ENCODE measurements at regions not wholly inside any gene's neighbourhood (a gene's known extent, or its start where the extent isn't known, plus 50 kb on each side); places are given as distances from the start of the nearest gene placed in this dataset.

GRCh38 chr1:244157731-244158438, 106.8 kb downstream of the ZBTB18 start:
- no peak for DNase-seq

DNA sequence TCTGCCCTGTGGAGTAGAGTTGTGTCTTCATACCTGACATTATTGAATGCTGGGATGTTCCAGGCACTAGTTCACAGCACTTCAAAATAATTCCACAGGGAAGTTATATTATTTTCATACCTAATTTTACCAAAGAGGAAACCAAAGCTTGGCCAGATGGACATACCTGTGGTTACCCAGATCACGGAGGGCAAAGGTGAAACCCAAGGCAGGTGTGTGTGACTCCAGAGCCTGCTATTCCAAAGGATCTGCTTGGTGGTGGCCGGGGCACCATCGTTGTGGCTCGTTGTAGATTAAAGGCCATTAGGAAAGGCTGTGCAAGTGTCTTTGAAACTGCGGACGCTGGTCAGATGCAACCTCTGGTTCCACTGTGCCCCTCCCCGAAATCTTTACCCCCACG, 108.6 kb downstream of the ZBTB18 start:
- DNase-seq, result no peak

- DNase-seq, result no peak
These were observed 109.6 kb downstream of the ZBTB18 start for GRCh38 chr1:244160455-244161235.

- no peak for DNase-seq
These were observed 110.1 kb downstream of the ZBTB18 start for GRCh38 chr1:244161236-244161510.

DNA sequence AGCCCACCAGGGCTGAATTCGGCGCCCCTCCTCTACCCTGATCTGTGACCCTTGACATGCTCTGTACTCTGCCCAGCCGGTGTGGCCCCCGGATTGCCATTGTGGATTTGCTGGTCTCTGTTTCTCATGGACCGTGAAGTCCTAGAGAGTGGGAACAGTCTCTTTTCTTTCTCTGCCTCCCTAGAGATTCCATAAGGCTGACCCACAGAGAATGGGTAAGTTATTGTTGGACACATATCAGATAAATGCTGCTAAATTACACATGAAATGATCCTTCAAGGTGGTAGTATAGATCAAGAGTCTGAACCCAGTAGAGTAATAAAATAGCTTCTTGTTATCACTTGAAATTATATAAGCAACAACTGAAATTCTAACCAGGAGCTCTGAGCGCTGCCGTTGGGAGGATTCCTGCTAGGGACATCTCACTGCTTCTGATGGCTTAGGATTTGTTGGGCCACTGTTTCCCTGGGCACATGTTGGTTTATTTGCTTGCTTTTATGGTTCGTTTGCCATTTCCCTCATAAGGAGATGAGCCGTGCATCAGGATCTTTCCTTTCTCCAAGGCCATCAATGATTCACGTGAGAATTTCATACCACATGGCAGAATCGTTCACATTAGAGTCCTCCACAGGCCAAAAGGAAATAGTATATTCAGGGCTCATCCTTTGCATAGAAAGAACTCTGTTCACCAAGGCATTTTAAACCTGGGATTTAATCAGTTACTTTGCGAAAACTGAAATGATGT, 111.9 kb downstream of the ZBTB18 start:
- DNase-seq, result no peak

DNA sequence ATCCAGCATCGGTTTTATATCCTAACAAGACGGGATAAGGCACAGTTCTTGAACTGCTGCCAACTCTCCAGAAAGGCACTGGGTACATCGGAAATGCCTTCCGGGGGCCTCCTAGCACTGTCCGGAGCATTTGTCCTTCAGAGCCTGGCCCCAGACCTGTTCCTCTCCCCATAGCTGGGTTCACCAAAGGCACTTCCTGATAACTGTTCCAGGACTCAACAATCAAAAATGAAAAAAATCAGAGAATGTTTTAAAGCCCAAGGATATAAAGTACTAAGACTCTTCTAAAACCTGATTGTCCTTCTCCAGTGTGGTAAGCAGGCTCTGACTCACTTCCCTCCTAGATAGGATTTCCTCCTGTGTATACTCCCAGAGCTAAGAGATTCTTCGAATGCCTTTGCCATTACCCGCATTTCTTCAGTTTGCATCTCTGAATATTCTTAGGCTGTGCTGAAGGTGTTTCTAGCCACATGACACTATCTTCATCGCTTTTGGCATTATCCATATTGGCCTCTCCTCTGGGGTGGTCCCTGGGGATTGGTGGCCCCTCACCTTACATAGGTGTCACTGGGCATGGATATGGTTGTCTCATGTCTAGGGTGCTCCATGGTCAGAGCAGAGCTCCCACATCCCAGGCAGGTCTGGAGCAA, 112.9 kb downstream of the ZBTB18 start:
- no peak for DNase-seq

GRCh38 chr1:244164511-244164890, 113.4 kb downstream of the ZBTB18 start:
- DNase-seq, result no peak

- no peak for DNase-seq
These were observed 113.9 kb downstream of the ZBTB18 start for GRCh38 chr1:244165021-244165420.

DNA sequence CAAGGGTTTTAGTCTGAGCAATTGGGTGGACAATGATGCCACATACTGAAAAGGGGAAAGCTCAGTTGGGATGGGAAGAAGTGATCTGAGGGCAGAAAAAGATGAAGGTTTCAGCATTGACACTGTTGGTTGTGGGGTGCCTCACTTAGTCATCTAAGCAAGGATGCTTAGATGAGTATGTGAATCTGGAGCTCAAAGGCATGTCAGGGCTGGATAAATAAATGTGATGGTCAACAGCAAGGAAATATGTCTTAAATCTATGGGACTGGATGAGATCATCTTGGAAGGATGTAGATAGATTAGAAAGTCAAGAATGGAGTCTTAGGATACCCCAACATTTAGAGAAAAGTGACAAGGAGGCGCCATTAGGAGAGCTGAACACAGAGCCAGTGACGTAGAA, 114.6 kb downstream of the ZBTB18 start:
- DNase-seq, result no peak

DNA sequence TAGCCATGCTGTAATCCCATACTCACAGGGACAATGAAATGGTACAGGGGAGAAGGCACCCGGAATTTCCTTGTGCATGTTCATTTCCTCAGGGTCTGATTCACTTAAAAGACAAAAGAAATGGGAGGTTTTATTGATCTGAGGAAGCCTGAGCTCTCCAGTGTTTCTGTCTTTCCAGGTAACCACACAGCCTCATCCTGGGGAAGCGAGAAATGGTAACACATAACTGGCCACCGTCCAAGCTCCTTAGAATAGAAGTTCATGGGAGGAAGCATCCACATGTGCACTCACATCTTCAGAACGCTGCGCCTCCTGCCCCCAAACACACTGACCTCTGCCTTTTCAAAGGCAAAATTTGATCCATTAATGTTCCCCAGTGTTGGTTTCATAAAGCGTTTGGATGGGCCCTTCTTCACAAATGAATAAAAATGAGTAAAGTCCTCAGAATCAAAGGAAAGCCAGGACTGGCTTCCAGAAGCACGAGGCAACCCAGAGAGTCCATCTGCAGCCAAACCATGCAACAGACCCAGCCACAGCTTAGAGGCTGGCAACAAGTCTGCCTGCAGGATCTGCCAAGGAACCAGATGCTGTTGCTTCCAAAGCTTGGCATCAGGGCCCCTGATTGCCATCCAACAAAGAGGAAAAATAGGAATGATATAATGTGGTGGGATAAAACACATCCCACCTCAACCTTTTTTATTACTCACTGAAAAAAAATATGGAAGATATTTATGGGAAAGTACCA, 120.3 kb downstream of the ZBTB18 start:
- DNase-seq, result no peak

GRCh38 chr1:244173240-244173639, 122.2 kb downstream of the ZBTB18 start:
- DNase-seq, result no peak

DNA sequence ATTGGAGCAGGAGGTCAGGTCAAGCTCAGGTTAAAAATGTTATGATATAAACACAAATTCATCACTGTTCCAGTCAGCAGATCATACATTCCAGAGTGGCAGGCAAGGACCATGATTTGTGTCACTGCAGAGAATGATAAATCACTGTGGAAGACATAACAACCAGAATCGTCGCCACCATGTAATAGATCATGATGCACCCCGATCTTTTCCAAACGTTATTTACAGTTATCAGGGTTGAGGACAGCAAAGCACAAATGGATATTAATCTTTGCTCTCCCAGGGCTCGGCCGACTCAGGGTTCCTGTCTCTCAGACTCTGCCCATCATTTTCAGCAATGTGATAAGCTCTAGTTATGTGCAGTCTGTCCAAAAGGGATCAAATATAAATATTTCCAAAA, 122.7 kb downstream of the ZBTB18 start:
- no peak for DNase-seq

DNA sequence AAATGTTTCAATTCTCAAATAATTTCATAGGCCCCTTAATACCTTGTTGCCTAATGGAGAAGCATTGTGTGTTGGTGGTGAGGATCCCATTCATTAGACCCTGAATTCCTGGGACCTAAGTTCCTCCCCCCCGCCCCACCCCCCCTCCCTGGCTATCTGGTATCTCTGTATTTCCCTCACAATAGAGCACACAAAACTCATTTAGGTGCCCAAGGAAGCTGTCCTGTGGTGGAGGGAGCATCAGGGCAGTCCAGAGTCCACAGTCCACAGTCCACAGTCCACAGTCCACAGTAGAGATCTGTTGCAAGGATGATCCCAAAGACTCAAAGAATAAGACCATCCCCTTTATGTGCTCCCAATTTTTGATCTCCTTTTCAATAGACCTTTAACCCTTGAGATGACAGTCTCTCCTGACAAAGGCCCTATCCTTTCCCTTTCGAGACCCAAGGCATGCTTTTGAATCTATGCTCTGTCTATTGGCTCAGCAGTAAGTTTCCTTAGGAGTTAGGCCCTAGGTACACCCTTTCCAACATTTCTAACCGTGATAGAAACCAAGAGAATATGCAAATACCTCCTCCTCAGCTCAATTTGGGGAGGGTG, 123.9 kb downstream of the ZBTB18 start:
- DNase-seq, result no peak

DNA sequence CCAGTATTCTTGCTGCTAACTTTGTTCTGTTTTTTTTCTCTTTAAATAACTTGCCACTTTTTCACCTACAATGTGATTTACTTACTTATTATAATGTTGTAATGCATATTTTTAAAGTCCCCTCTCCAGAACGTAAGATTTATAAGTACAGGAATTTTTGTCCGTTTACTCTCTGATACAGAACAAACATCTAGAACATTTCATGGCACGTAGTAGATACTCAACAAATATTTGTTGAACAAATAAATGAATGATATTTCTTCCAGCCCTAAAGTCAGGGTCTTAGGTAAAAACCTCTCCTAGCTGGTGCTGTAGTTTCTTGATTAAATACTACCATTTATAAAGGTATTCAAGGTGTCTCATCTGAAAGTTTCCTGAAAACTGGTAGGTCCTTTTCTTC, 125.1 kb downstream of the ZBTB18 start:
- no peak for DNase-seq

DNA sequence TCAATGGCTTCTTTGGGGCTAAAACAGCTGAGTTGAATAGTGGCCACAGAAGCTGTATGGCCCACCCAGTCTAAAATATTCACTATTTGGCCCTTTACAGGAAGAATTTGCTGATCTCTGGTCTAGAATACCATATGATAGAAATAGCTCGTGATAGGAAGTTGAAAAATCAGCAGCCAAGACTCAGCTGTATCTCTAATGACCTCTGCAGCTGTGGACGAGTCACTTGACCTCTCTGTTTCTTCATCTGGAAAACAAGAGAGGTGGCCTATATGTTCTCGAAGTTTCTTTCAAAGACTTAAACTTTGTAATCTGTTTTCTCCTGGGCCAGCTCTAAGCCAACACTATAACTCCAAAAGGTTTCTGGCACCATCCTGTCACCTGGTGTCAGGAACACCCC, 129.2 kb downstream of the ZBTB18 start:
- DNase-seq, result no peak

GRCh38 chr1:244181867-244182266, 130.8 kb downstream of the ZBTB18 start:
- no peak for DNase-seq

DNA sequence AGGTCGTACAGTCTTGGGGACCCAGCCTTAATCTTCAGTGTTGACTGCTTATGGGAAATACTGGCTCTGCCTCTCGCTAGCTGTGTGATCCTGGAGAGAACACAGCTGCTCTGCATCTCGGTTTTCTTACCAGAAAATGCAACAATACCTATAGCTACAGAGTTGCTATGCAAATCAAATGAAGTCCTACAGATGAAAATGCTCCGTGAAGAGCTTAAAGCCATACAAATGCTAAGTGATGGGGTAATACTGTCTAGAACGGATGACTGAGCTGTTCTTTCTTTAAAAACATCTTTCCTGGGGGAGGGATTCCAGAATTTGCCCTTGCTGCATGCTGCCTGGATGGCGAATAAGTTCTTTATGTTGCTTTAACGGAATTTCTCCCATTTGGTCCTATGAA, 132.0 kb downstream of the ZBTB18 start:
- DNase-seq, result no peak

- no peak for DNase-seq
These were observed 135.3 kb downstream of the ZBTB18 start for GRCh38 chr1:244186372-244186771.

GRCh38 chr1:244187310-244187709, 136.2 kb downstream of the ZBTB18 start:
- no peak for DNase-seq

DNA sequence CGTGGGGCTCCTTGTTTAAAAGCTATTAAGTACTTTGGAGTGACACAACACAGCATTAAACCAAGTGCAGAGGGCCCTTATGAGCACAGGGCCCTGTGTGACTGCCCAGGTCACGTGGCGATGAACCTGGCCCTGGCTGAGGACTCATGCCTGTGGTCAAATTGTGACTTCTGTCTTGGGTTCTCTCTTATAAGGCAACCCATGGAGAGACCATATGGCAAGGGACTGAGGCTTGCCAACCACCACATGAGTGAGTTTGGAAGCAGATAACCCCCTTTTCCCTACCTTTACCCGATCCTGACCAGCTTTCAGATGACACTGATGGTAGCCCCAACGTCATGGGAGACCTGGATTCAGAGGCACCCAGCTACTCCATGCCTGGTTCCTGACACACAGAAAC, 140.5 kb downstream of the ZBTB18 start:
- no peak for DNase-seq

DNA sequence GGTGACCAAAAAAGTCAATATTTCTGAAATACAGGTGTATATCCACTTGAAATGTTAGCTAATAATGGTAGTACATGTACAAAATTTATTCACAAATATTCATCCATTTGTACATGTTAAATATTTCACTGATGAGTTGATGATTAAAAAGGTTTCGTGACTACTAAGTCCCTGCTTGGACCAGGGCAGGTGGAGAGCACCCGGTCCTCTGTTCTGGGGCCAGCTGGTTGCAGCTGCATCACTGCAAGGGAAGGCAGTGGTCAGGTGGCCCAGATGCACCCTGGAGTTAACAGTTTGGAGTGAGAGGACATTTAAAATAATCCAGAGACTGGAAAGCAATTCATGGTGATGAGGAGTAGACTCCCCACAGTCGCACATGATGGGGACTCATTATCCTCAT, 141.2 kb downstream of the ZBTB18 start:
- DNase-seq, result no peak

GRCh38 chr1:244196571-244197285, 145.6 kb downstream of the ZBTB18 start:
- DNase-seq, result no peak
